ENCODE measurements at regions not wholly inside any gene's neighbourhood (a gene's known extent, or its start where the extent isn't known, plus 50 kb on each side); places are given as distances from the start of the nearest gene placed in this dataset.
A peak's percentile ranks its signal among the peaks of the same experiment; 100 is the strongest.

DNA sequence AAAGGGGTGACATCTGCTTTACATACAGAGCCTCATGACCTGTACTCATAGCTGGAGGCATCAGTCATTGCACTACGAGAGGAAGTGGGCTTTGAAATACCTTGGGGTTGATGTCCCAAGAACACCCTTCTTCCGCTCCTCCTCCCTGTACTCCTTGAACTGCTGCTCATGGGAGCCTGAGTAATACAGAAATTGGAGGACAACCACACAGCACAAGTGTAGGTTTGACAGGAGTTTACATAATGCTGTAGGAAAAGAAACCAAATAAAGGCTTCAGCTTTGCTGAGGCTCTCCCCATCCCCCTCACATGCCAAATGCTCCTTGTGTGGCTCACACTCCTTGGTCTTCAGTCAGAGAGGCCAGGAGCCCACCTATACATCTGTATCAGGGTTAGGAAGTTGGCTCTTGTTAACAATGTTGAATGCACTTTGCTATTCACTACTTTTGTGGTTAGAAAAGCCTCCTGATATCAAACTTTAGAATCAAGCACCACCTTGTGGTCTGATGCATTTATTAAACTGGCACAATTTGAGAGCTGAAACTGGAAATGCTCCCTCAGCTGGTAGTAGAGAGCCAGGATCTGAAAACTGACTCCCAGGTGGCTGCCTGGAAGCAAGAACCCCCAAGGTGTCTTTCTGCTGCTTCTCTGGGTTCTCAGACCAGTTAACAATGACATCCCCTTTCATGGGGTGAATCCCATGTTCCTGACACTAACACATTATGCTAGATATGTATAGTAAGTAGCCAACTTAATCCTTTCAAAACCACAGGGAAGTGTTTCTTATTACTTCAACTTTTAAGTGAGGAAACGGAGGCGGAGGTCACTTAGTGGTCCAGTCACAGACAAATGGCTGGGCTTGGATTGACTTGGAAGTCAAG, 56.2 kb upstream of the EDN1 start:
- Histone ChIP-seq H3K4me3 (replicated peaks in 1 of 4; ENCODE audit: control extremely low read depth in 1 of 4, insufficient read depth in 1 of 4, low read depth in 3 of 4, low read length in 4 of 4) (no peak overlapping the region), H3K27me3 (ENCODE audit: control insufficient read depth, insufficient read depth, low read length) (no peaks in the 10 kb centered on the region), H3K4me2 (ENCODE audit: extremely low read depth, insufficient read depth, low read length) (peak overlapping the region; percentile 40), H3K9ac (ENCODE audit: insufficient read depth, low read length) (no peak overlapping the region), H3K79me2 (ENCODE audit: control insufficient read depth, insufficient read depth, low read length) (no peaks in the 10 kb centered on the region), H3K9me3 (ENCODE audit: control insufficient read depth, insufficient read depth, low read depth, low read length) (no peaks in the 10 kb centered on the region), H3K36me3 (ENCODE audit: control insufficient read depth, insufficient read depth, low read length) (no peaks in the 10 kb centered on the region), H3K27ac (ENCODE audit: insufficient read depth, low read length) (no peak overlapping the region), H4K20me1 (ENCODE audit: control insufficient read depth, extremely low read depth, insufficient read depth, low read length) (no peaks in the 10 kb centered on the region), H3K4me1 (ENCODE audit: control insufficient read depth, extremely low read depth, insufficient read depth, low read length) (peaks cover 6% of the 10 kb centered on the region), H2AFZ (ENCODE audit: low read length) (peak overlapping the region; percentile 34)
- peak; percentile 86 to 90 for DNase-seq (ENCODE audit: low read depth in 2 of 2)
- no peak for TF ChIP-seq EZH2 (IDR thresholded peaks at IDR 0.05; ENCODE audit: low read length, missing control alignments)
- TF ChIP-seq, protein P1, sequence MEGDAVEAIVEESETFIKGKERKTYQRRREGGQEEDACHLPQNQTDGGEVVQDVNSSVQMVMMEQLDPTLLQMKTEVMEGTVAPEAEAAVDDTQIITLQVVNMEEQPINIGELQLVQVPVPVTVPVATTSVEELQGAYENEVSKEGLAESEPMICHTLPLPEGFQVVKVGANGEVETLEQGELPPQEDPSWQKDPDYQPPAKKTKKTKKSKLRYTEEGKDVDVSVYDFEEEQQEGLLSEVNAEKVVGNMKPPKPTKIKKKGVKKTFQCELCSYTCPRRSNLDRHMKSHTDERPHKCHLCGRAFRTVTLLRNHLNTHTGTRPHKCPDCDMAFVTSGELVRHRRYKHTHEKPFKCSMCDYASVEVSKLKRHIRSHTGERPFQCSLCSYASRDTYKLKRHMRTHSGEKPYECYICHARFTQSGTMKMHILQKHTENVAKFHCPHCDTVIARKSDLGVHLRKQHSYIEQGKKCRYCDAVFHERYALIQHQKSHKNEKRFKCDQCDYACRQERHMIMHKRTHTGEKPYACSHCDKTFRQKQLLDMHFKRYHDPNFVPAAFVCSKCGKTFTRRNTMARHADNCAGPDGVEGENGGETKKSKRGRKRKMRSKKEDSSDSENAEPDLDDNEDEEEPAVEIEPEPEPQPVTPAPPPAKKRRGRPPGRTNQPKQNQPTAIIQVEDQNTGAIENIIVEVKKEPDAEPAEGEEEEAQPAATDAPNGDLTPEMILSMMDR (conservative IDR thresholded peaks at IDR 0.05 in 1 of 2, IDR thresholded peaks at IDR 0.05 in 1 of 2; ENCODE audit: low read depth in 1 of 2, low read length in 2 of 2) = peak; percentile 89 to 91

DNA sequence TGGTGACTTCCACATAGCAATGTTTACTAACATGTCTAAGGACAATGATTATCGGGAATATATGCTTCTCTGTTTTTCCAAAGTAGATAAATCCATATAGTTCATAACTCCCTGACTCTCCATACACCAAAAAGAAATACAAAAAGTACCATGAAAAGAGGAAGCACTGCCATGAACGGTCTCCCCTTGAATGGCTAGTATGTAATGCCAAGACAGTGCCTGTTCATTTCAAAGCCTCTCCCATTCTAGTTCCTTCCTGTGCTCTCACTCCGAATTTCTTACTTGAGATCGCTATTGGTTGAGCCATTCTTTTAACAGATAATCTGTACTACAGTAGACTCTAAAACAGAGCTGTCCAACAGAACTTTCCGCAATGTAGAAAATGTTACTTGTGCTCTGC, 54.8 kb upstream of the EDN1 start:
- DNase-seq (ENCODE audit: low read depth in 2 of 2) = no peak
- no peak overlapping the region for H3K4me3 ChIP-seq (replicated peaks in 1 of 4; ENCODE audit: control extremely low read depth in 1 of 4, insufficient read depth in 1 of 4, low read depth in 3 of 4, low read length in 4 of 4)
- H3K27ac ChIP-seq (ENCODE audit: insufficient read depth, low read length) = no peak overlapping the region
- H3K36me3 ChIP-seq (ENCODE audit: control insufficient read depth, insufficient read depth, low read length) = no peaks in the 10 kb centered on the region
- H3K9me3 ChIP-seq (ENCODE audit: control insufficient read depth, insufficient read depth, low read depth, low read length) = no peaks in the 10 kb centered on the region
- no peak for TF ChIP-seq EZH2 (IDR thresholded peaks at IDR 0.05; ENCODE audit: low read length, missing control alignments)
- TF ChIP-seq, protein P1 (conservative IDR thresholded peaks at IDR 0.05 in 1 of 2, IDR thresholded peaks at IDR 0.05 in 1 of 2; ENCODE audit: low read depth in 1 of 2, low read length in 2 of 2) = no peak
- H3K27me3 ChIP-seq (ENCODE audit: control insufficient read depth, insufficient read depth, low read length) = no peaks in the 10 kb centered on the region
- H4K20me1 ChIP-seq (ENCODE audit: control insufficient read depth, extremely low read depth, insufficient read depth, low read length) = no peaks in the 10 kb centered on the region
- peaks cover 6% of the 10 kb centered on the region for H3K4me1 ChIP-seq (ENCODE audit: control insufficient read depth, extremely low read depth, insufficient read depth, low read length)
- no peak overlapping the region for H3K4me2 ChIP-seq (ENCODE audit: extremely low read depth, insufficient read depth, low read length)
- H3K9ac ChIP-seq (ENCODE audit: insufficient read depth, low read length) = no peak overlapping the region
- no peak overlapping the region for H2AFZ ChIP-seq (ENCODE audit: low read length)
- no peaks in the 10 kb centered on the region for H3K79me2 ChIP-seq (ENCODE audit: control insufficient read depth, insufficient read depth, low read length)

DNA sequence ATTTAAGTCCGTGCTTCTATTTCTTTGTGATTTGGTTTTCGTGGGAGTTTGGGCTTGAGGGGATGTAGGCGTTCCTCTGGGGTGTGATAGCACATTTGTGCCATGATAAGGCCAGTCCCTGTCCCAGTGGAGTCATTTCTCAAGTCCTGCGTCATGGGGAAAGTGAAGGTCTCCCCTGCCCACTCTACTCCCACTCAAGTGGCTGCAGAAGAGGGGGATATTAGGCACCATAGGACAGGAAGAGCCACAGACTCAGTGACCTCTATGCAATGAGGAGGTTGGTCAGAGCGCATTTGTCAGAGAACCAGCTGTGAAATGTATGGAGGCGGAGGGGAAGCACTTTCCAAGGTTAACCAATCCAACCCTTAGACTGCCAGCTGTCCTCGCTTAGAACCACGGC, 51.9 kb upstream of the EDN1 start:
- H3K27me3 ChIP-seq (ENCODE audit: control insufficient read depth, insufficient read depth, low read length) = no peaks in the 10 kb centered on the region
- H3K9me3 ChIP-seq (ENCODE audit: control insufficient read depth, insufficient read depth, low read depth, low read length) = no peaks in the 10 kb centered on the region
- no peaks in the 10 kb centered on the region for H4K20me1 ChIP-seq (ENCODE audit: control insufficient read depth, extremely low read depth, insufficient read depth, low read length)
- no peaks in the 10 kb centered on the region for H3K36me3 ChIP-seq (ENCODE audit: control insufficient read depth, insufficient read depth, low read length)
- H2AFZ ChIP-seq (ENCODE audit: low read length) = no peak overlapping the region
- no peak overlapping the region for H3K4me2 ChIP-seq (ENCODE audit: extremely low read depth, insufficient read depth, low read length)
- no peak overlapping the region for H3K9ac ChIP-seq (ENCODE audit: insufficient read depth, low read length)
- DNase-seq (ENCODE audit: low read depth in 2 of 2) = no peak
- TF ChIP-seq, protein P1 (conservative IDR thresholded peaks at IDR 0.05 in 1 of 2, IDR thresholded peaks at IDR 0.05 in 1 of 2; ENCODE audit: low read depth in 1 of 2, low read length in 2 of 2) = no peak
- TF ChIP-seq EZH2 (IDR thresholded peaks at IDR 0.05; ENCODE audit: low read length, missing control alignments) = no peak
- H3K27ac ChIP-seq (ENCODE audit: insufficient read depth, low read length) = no peak overlapping the region
- no peak overlapping the region for H3K4me3 ChIP-seq (replicated peaks in 1 of 4; ENCODE audit: control extremely low read depth in 1 of 4, insufficient read depth in 1 of 4, low read depth in 3 of 4, low read length in 4 of 4)
- H3K79me2 ChIP-seq (ENCODE audit: control insufficient read depth, insufficient read depth, low read length) = no peaks in the 10 kb centered on the region
- H3K4me1 ChIP-seq (ENCODE audit: control insufficient read depth, extremely low read depth, insufficient read depth, low read length) = peaks cover 4% of the 10 kb centered on the region
